ENCODE measurements at regions not wholly inside any gene's neighbourhood (a gene's known extent, or its start where the extent isn't known, plus 50 kb on each side); places are given as distances from the start of the nearest gene placed in this dataset.

DNA sequence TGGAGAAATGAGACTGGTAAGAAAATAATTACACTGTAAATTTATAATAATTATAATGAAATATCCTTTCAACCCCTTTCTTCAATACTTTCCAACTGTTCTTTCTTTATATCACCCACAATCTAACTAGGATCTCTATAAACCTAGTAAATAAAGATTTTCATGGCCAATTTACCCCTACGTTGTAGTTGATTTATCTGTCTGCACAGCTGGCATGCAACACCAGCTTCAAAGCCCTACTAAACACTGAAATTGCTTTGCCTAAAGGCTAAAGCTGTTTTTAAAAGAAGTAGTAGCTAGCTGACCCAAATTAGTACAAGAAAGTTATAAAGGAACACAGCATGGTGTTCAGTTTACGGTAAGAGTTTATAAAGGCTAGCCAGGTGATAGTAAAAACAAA is 140.1 kb downstream of the NOL4 start:
- Histone ChIP-seq H3K27ac (no peak overlapping the region), H3K9me3 (no peaks in the 10 kb centered on the region), H3K4me3 (no peak overlapping the region), H3K36me3 (no peaks in the 10 kb centered on the region), H3K4me1 (no peaks in the 10 kb centered on the region), H3K27me3 (no peaks in the 10 kb centered on the region)
- 50 to 61% methylated on average over 2 of the region's 2 CpGs for WGBS, 2 donors
- no peak for TF ChIP-seq CTCF (IDR thresholded peaks at IDR 0.05)
- TF ChIP-seq EP300 (IDR thresholded peaks at IDR 0.05), result no peak
- no peak for TF ChIP-seq POLR2AphosphoS5 (IDR thresholded peaks at IDR 0.05)
- no peak for TF ChIP-seq POLR2A (IDR thresholded peaks at IDR 0.05)
- DNase-seq, result no peak
- intact Hi-C loops (cut with DNase I), result no loop called here

DNA sequence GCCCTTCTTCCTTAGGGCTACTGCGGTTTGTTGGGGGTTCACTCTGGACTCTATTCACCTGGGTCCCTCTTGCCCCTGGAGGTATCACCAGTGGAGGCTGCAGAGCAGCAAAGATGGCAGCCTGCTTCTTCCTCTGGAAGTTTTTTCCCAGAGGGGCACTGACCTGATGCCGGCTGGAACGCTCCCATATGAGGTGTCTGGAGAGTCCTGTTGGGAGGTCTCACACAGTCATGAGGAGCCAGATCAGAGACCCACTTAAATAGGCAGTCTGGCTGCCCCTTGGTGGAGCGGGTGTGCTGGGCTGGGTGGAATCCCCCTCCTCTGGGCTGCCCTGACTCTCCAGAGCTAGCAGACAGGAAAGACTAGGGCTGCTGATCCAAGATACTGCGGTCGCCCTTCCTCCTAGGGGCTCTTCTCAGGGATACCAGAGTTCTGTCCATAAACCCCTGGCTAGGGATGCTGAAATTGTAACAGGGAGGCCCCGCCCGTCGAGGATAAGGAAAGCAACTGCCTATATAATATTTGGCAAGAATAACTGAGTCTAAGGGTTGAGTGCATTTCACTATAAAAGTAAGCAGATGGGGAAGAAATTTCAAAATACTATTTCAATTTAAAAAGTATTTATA is 140.7 kb downstream of the NOL4 start:
- H3K27me3 ChIP-seq, result no peaks in the 10 kb centered on the region
- intact Hi-C loops (cut with DNase I), result no loop called here
- H3K4me3 ChIP-seq, result no peak overlapping the region
- whole genome bisulfite sequencing, 2 donors, result 88 to 89% methylated on average over 9 of the region's 9 CpGs
- no peaks in the 10 kb centered on the region for H3K4me1 ChIP-seq
- no peaks in the 10 kb centered on the region for H3K36me3 ChIP-seq
- TF ChIP-seq EP300 (IDR thresholded peaks at IDR 0.05), result no peak
- TF ChIP-seq POLR2AphosphoS5 (IDR thresholded peaks at IDR 0.05), result no peak
- TF ChIP-seq POLR2A (IDR thresholded peaks at IDR 0.05), result no peak
- no peak for TF ChIP-seq CTCF (IDR thresholded peaks at IDR 0.05)
- H3K9me3 ChIP-seq, result no peaks in the 10 kb centered on the region
- no peak for DNase-seq
- H3K27ac ChIP-seq, result no peak overlapping the region

- Histone ChIP-seq H3K4me1 (no peaks in the 10 kb centered on the region), H3K36me3 (no peaks in the 10 kb centered on the region), H3K9me3 (no peaks in the 10 kb centered on the region), H3K27ac (no peak overlapping the region), H3K27me3 (no peaks in the 10 kb centered on the region), H3K4me3 (no peak overlapping the region)
- TF ChIP-seq CTCF (IDR thresholded peaks at IDR 0.05) (no peak), POLR2A (IDR thresholded peaks at IDR 0.05) (no peak), EP300 (IDR thresholded peaks at IDR 0.05) (no peak), POLR2AphosphoS5 (IDR thresholded peaks at IDR 0.05) (no peak)
- no peak for DNase-seq
- intact Hi-C loops (cut with DNase I), result no loop called here
These were observed 147.1 kb downstream of the NOL4 start for GRCh38 chr18:34077599-34077998.

DNA sequence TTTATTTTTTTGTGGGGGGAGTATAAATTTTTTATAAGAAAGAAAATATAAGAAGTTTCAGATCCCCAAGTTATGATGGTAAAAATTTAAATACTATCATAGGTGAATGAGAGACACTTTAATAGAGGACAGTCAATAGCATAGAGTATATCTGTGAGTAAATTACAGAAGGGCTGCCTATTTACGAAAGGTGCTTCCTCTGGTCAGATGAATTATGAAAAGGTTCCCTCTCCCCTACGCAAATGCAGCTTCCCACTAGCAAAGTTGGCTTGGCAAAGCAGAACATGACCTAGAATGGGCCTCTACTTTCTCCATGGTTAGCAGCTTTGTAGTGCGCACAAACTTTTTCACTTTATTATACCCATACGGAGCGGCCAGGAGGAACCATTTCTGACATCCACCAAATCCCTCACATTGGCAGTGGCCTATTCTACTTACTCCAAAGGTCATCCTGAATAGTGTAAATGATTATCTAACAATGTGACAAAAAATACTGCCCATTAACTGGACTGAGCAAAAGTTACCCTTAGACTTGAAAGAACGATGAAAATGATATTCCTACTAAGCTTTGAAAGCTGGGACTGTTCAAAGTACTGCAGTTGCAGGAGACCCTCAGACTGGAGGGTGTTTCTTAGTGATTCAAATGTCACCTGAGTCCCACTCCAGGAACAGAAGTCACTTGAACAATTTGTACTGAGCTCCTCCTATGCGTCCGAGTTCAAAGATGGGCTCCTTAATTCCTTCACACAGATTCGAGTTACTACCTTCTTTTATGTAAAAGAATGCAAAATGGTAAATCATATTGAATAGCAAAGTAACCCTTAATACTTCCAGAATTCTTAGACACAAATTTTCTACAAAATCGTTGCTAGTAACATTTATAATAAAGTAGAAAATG is 148.5 kb downstream of the NOL4 start:
- intact Hi-C loops (cut with DNase I), result no loop called here
- H3K27me3 ChIP-seq, result no peaks in the 10 kb centered on the region
- TF ChIP-seq POLR2A (IDR thresholded peaks at IDR 0.05) (no peak), POLR2AphosphoS5 (IDR thresholded peaks at IDR 0.05) (no peak), CTCF (IDR thresholded peaks at IDR 0.05) (no peak), EP300 (IDR thresholded peaks at IDR 0.05) (no peak)
- 88 to 89% methylated on average over 10 of the region's 10 CpGs for whole genome bisulfite sequencing, 2 donors
- H3K27ac ChIP-seq, result no peak overlapping the region
- H3K9me3 ChIP-seq, result no peaks in the 10 kb centered on the region
- no peaks in the 10 kb centered on the region for H3K4me1 ChIP-seq
- no peaks in the 10 kb centered on the region for H3K36me3 ChIP-seq
- no peak overlapping the region for H3K4me3 ChIP-seq
- DNase-seq, result no peak
